Amygdala (tissue), 56 donors: ENCODE measurements at regions not wholly inside any gene's neighbourhood (a gene's known extent, or its start where the extent isn't known, plus 50 kb on each side); places are given as distances from the start of the nearest gene placed in this dataset.
A peak's percentile ranks its signal among the peaks of the same experiment; 100 is the strongest.

Experiments used
- DNase-seq, 56 donors: peaks; one replicate each; lab custom pipeline; 2025; lab: John Stamatoyannopoulos, UW

GRCh38 chr18:44258576-44258975, 422.1 kb upstream of the SETBP1 start:
- DNase-seq, result no peak

- DNase-seq, result no peak
These were observed 421.1 kb upstream of the SETBP1 start for GRCh38 chr18:44259610-44260009.

- DNase-seq, result no peak
These were observed 415.3 kb upstream of the SETBP1 start for GRCh38 chr18:44265437-44265836.

GRCh38 chr18:44273298-44273697, 407.4 kb upstream of the SETBP1 start:
- no peak for DNase-seq

GRCh38 chr18:44280479-44280878, 400.2 kb upstream of the SETBP1 start:
- DNase-seq, result no peak

GRCh38 chr18:44286049-44286448, 394.6 kb upstream of the SETBP1 start:
- no peak for DNase-seq

GRCh38 chr18:44290366-44290977, 390.2 kb upstream of the SETBP1 start:
- no peak for DNase-seq

- DNase-seq, result no peak
These were observed 382.1 kb upstream of the SETBP1 start for GRCh38 chr18:44298566-44298965.

- DNase-seq, result no peak
These were observed 371.5 kb upstream of the SETBP1 start for GRCh38 chr18:44309185-44309584.

- DNase-seq, result no peak
These were observed 359.8 kb upstream of the SETBP1 start for GRCh38 chr18:44320619-44321460.

GRCh38 chr18:44321868-44322590, 358.7 kb upstream of the SETBP1 start:
- no peak for DNase-seq

- DNase-seq, result no peak
These were observed 357.6 kb upstream of the SETBP1 start for GRCh38 chr18:44323125-44323524.

GRCh38 chr18:44324361-44324760, 356.3 kb upstream of the SETBP1 start:
- DNase-seq, result no peak

GRCh38 chr18:44325903-44326635, 354.6 kb upstream of the SETBP1 start:
- DNase-seq, result peak in 12 of 56 donors; percentile 0 to 62 (median 15)

- DNase-seq, result no peak
These were observed 348.8 kb upstream of the SETBP1 start for GRCh38 chr18:44331656-44332570.

- DNase-seq, result no peak
These were observed 338.9 kb upstream of the SETBP1 start for GRCh38 chr18:44341759-44342158.

- DNase-seq, result no peak
These were observed 338.5 kb upstream of the SETBP1 start for GRCh38 chr18:44342162-44342561.

GRCh38 chr18:44342946-44343345, 337.7 kb upstream of the SETBP1 start:
- no peak for DNase-seq

- DNase-seq, result no peak
These were observed 337.1 kb upstream of the SETBP1 start for GRCh38 chr18:44343570-44343969.
